Adrenal gland (tissue), 5 donors: ENCODE measurements at regions not wholly inside any gene's neighbourhood (a gene's known extent, or its start where the extent isn't known, plus 50 kb on each side); places are given as distances from the start of the nearest gene placed in this dataset.
"Not testable (repeated sequence)": the region's sequence is repeated elsewhere in the genome, so short reads cannot be mapped to it uniquely, and the experiment has no call there.

ENCODE experiments used
- CTCF ChIP-seq, 6 experiments: fragments of 450-650 bp in 4 of 6; fragments of 200-600 bp in 2 of 6; sonication (generic) in 1 of 6; IDR thresholded peaks; 1 replicate in 5 of 6; 2 replicates in 1 of 6; pipeline versions ENCODE4 v1.5.1 to v1.8.0; 2016 to 2021; ENCODE audit warnings: antibody characterized with exemption in 6 of 6, mild to moderate bottlenecking in 2 of 6, moderate library complexity in 1 of 6
- POLR2A ChIP-seq, 2 donors: fragments of 450-650 bp; IDR thresholded peaks; one replicate each; pipeline ENCODE4 v1.6.1; 2017; ENCODE audit warnings: antibody characterized with exemption in 2 of 2, mild to moderate bottlenecking in 2 of 2, moderate library complexity in 1 of 2
- donor health status: DM: no; HTN: no; CAD: no.

GRCh38 chr7:73186589-73187309 lies 100.9 kb upstream of the SPDYE9 start:
- TF ChIP-seq POLR2A, CTCF (IDR thresholded peaks at IDR 0.05): not testable (repeated sequence)
